ENCODE measurements at regions not wholly inside any gene's neighbourhood (a gene's known extent, or its start where the extent isn't known, plus 50 kb on each side); places are given as distances from the start of the nearest gene placed in this dataset.

GRCh38 chr16:63302811-63303210, 1266.6 kb upstream of the CDH8 start:
- TF ChIP-seq CTCF (IDR thresholded peaks at IDR 0.05; ENCODE audit: insufficient read depth in 1 of 2, low read depth in 1 of 2, low read length in 1 of 2, severe bottlenecking in 1 of 2, unreplicated experiment in 1 of 2): no peak
- H3K9me3 ChIP-seq: no peaks in the 10 kb centered on the region
- H3K4me3 ChIP-seq (ENCODE audit: low read depth, low read length): no peak overlapping the region
- no TSS peak for BruUV-seq (replicated peaks)
- Mint-ChIP-seq H3K9me3 (ENCODE audit: unreplicated experiment) (no peaks in the 10 kb centered on the region), H3K4me3 (ENCODE audit: unreplicated experiment) (no peak overlapping the region), H3K36me3 (ENCODE audit: insufficient read depth, unreplicated experiment) (no peaks in the 10 kb centered on the region), H3K4me1 (ENCODE audit: low read depth, unreplicated experiment) (no peaks in the 10 kb centered on the region), H3K27ac (ENCODE audit: unreplicated experiment) (no peak overlapping the region), H3K27me3 (ENCODE audit: insufficient read depth, unreplicated experiment) (peaks cover 4% of the 10 kb centered on the region)
- CTCF ChIA-PET: no interaction called here
- no peaks in the 10 kb centered on the region for H3K36me3 ChIP-seq (ENCODE audit: control insufficient read depth, insufficient read depth, low read length)
- no peak for DNase-seq
- intact Hi-C loops (cut with micrococcal nuclease; ENCODE audit: unreplicated experiment): no loop called here
- POLR2A ChIA-PET: no interaction called here
- H3K4me1 ChIP-seq: no peaks in the 10 kb centered on the region
- H3K27me3 ChIP-seq (replicated peaks; ENCODE audit: control insufficient read depth, insufficient read depth, low read length): no peaks in the 10 kb centered on the region

- intact Hi-C loops (cut with micrococcal nuclease; ENCODE audit: unreplicated experiment): no loop called here
- Histone ChIP-seq H3K27me3 (replicated peaks; ENCODE audit: control insufficient read depth, insufficient read depth, low read length) (no peaks in the 10 kb centered on the region), H3K4me1 (no peaks in the 10 kb centered on the region), H3K9me3 (no peaks in the 10 kb centered on the region), H3K36me3 (ENCODE audit: control insufficient read depth, insufficient read depth, low read length) (no peaks in the 10 kb centered on the region), H3K4me3 (ENCODE audit: low read depth, low read length) (no peak overlapping the region)
- Mint-ChIP-seq H3K27ac (ENCODE audit: unreplicated experiment) (no peak overlapping the region), H3K4me1 (ENCODE audit: low read depth, unreplicated experiment) (no peaks in the 10 kb centered on the region), H3K4me3 (ENCODE audit: unreplicated experiment) (no peak overlapping the region), H3K27me3 (ENCODE audit: insufficient read depth, unreplicated experiment) (peaks cover 4% of the 10 kb centered on the region), H3K9me3 (ENCODE audit: unreplicated experiment) (no peaks in the 10 kb centered on the region), H3K36me3 (ENCODE audit: insufficient read depth, unreplicated experiment) (no peaks in the 10 kb centered on the region)
- POLR2A ChIA-PET: no interaction called here
- no TSS peak for BruUV-seq (replicated peaks)
- no peak for TF ChIP-seq CTCF (IDR thresholded peaks at IDR 0.05; ENCODE audit: insufficient read depth in 1 of 2, low read depth in 1 of 2, low read length in 1 of 2, severe bottlenecking in 1 of 2, unreplicated experiment in 1 of 2)
- CTCF ChIA-PET: no interaction called here
- DNase-seq: no peak
Measured at GRCh38 chr16:63301349-63301748, 1265.1 kb upstream of the CDH8 start.

GRCh38 chr16:63298993-63299392, 1262.8 kb upstream of the CDH8 start:
- H3K9me3 Mint-ChIP-seq (ENCODE audit: unreplicated experiment): no peaks in the 10 kb centered on the region
- BruUV-seq (replicated peaks): no TSS peak

More at GRCh38 chr16:63298993-63299392, 1262.8 kb upstream of the CDH8 start:
- intact Hi-C loops (cut with micrococcal nuclease; ENCODE audit: unreplicated experiment): no loop called here
- Histone ChIP-seq H3K27me3 (replicated peaks; ENCODE audit: control insufficient read depth, insufficient read depth, low read length) (no peaks in the 10 kb centered on the region), H3K4me1 (no peaks in the 10 kb centered on the region), H3K36me3 (ENCODE audit: control insufficient read depth, insufficient read depth, low read length) (no peaks in the 10 kb centered on the region), H3K9me3 (no peaks in the 10 kb centered on the region), H3K4me3 (ENCODE audit: low read depth, low read length) (no peak overlapping the region)
- no peak for DNase-seq
- Mint-ChIP-seq H3K36me3 (ENCODE audit: insufficient read depth, unreplicated experiment) (no peaks in the 10 kb centered on the region), H3K27ac (ENCODE audit: unreplicated experiment) (no peak overlapping the region), H3K4me3 (ENCODE audit: unreplicated experiment) (no peak overlapping the region), H3K27me3 (ENCODE audit: insufficient read depth, unreplicated experiment) (peaks cover 4% of the 10 kb centered on the region), H3K4me1 (ENCODE audit: low read depth, unreplicated experiment) (no peaks in the 10 kb centered on the region)
- CTCF ChIA-PET: no interaction called here
- TF ChIP-seq CTCF (IDR thresholded peaks at IDR 0.05; ENCODE audit: insufficient read depth in 1 of 2, low read depth in 1 of 2, low read length in 1 of 2, severe bottlenecking in 1 of 2, unreplicated experiment in 1 of 2): no peak
- POLR2A ChIA-PET: no interaction called here
